GM13976 (cell line): ENCODE measurements at regions not wholly inside any gene's neighbourhood (a gene's known extent, or its start where the extent isn't known, plus 50 kb on each side); places are given as distances from the start of the nearest gene placed in this dataset.

ENCODE experiments used
- DNase-seq: peaks from one replicate; pipeline ENCODE4 v3.0.0; 2012; ENCODE audit warnings: low spot score
- CTCF ChIP-seq: IDR thresholded peaks from 2 replicates; pipeline ENCODE4 v1.5.1; 2012; ENCODE audit warnings: borderline replicate concordance, mild to moderate bottlenecking; ENCODE audit not compliant: insufficient read depth; ENCODE audit errors: extremely low read depth, missing control alignments, control extremely low read depth
- in situ Hi-C: fragments of 300-500 bp; cut with MboI; formaldehyde crosslinking; loops from one replicate; pipeline ENCODE4 v1.12.0; 2022; ENCODE audit warnings: low sequenced_read_pairs, mixed read lengths, inconsistent platforms; ENCODE audit not compliant: unreplicated experiment

DNA sequence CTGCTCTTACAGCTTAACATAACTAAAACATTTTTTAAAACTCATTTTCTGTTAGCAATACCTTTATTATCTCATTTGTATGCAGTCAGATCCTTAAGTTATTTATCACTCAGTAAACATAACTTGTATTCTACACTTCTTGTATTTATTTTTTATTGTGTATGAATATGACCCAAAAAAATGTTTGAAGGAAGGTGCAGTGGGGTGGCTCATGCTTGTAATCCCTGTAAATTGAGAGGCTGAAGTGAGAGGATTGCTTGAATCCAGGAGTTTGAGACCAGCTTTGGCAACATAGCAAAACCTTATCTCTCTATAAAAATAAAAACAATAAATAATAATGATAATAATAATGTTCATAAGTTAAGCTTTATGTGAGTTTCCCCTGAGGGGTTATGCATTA, 1004.8 kb downstream of the SLITRK5 start:
- no peak for TF ChIP-seq CTCF
- DNase-seq: no peak
- in situ Hi-C loops: no loop called here

DNA sequence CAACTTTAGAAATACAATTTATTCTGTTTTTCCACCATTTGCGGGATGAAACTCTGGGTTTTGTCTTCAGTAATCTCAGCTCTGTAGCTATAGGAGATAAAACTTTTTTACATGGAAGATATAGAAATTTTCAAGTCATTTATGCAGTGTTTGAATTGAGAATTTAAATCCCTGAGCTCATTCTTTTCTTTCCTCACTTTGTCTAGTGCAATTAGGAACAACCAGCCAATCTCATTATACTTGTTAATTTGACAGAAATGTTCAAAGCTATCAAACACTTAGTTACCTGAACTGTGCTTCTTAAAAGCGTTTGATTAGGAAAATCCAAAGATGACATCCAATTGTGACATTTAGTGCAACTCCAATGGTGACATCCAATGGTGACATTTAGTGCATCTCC, 1014.3 kb downstream of the SLITRK5 start:
- TF ChIP-seq CTCF: no peak
- in situ Hi-C loops: no loop called here
- DNase-seq: no peak

DNA sequence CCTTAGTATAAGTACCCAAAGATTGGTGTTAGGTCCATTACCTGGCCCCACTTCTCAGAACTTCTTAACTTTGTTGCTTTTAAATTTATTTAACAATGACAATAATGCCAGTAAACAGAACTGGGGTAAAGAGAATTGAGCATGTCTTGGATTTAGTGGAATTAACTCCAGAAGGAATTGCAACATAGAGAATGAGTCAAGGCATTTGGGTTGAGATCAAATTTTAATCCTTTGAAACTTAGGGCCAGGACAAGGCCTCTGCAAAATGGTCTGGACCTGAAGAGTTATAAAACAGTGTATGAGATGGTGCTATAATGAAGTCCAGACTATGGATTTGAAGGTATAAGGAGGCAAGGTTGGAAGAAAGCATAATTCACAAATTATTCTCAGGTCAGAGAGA, 1030.4 kb downstream of the SLITRK5 start:
- TF ChIP-seq CTCF: no peak
- DNase-seq: no peak
- in situ Hi-C loops: no loop called here

DNA sequence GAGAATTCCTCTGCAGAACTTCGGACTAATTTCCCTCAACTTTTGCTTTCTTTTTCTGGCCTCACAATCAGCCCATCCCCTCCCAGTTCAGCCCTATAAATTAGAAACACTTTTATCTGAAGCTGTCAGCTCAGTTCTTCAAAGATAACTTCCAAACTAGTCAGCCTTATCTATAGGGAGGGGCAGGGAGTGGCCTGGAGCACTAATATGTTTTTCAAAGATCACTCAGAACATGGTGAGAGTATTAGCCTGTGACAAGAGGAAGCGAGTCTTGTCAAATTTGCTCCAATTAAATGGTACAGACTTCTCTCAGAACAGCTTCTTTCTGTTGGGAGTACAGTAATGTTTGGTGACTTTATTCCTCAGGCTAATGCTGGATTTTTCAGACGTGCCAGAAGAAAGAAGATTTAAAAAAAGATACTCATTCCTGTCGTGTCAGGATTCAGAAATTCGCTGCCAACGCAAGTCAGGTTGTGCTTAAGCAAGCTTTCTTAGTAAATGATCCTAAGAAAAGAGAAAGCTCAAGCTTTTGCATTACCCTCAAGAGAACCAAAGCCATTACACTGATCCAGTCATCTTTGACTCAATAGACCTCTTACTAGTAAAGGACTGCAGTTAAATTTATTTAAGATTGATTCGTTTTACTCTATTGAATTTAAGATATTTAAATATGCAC, 1033.6 kb downstream of the SLITRK5 start:
- in situ Hi-C loops: no loop called here

GRCh38 chr13:88707646-88708045, 1036.5 kb downstream of the SLITRK5 start:
- no peak for TF ChIP-seq CTCF
- in situ Hi-C loops: no loop called here
- DNase-seq: no peak

More for the DNA sequence above, 1033.6 kb downstream of the SLITRK5 start:
- DNase-seq: no peak
- TF ChIP-seq CTCF: no peak

- no peak for DNase-seq
- in situ Hi-C loops: no loop called here
- no peak for TF ChIP-seq CTCF
These were observed 1046.8 kb downstream of the SLITRK5 start for GRCh38 chr13:88717946-88718345.
